ENCODE measurements at regions not wholly inside any gene's neighbourhood (a gene's known extent, or its start where the extent isn't known, plus 50 kb on each side); places are given as distances from the start of the nearest gene placed in this dataset.

DNA sequence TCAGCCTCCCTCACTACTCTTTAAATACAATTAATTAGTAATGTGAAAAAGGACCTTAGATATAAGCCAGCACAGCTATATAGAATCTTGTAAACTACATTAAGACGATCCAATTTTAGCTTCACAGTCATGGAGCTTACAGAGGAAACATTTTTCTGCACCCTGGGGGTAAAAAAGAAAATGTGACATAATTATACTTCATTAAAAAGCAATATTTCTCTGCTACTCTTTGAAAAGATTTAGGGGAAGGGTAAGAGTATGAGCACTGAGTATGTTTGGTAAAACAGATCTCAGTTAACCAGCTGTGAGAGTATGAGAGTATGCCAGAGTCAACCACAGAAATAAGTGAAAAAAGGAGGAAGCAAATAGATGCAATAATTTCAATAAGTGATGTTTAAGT lies 1415.9 kb downstream of the PLA2G4A start:
- ATAC-seq (no peak), DNase-seq (ENCODE audit: low spot score) (no peak)
- H2AFZ ChIP-seq = no peak overlapping the region
- TF ChIP-seq NANOG (IDR thresholded peaks at IDR 0.05; ENCODE audit: borderline replicate concordance) = no peak
- TF ChIP-seq EZH2phosphoT487 (IDR thresholded peaks at IDR 0.05; ENCODE audit: unreplicated experiment) = no peak
- TF ChIP-seq EZH2 (IDR thresholded peaks at IDR 0.05; ENCODE audit: low read depth, unreplicated experiment) = no peak
- TF ChIP-seq, protein P1, sequence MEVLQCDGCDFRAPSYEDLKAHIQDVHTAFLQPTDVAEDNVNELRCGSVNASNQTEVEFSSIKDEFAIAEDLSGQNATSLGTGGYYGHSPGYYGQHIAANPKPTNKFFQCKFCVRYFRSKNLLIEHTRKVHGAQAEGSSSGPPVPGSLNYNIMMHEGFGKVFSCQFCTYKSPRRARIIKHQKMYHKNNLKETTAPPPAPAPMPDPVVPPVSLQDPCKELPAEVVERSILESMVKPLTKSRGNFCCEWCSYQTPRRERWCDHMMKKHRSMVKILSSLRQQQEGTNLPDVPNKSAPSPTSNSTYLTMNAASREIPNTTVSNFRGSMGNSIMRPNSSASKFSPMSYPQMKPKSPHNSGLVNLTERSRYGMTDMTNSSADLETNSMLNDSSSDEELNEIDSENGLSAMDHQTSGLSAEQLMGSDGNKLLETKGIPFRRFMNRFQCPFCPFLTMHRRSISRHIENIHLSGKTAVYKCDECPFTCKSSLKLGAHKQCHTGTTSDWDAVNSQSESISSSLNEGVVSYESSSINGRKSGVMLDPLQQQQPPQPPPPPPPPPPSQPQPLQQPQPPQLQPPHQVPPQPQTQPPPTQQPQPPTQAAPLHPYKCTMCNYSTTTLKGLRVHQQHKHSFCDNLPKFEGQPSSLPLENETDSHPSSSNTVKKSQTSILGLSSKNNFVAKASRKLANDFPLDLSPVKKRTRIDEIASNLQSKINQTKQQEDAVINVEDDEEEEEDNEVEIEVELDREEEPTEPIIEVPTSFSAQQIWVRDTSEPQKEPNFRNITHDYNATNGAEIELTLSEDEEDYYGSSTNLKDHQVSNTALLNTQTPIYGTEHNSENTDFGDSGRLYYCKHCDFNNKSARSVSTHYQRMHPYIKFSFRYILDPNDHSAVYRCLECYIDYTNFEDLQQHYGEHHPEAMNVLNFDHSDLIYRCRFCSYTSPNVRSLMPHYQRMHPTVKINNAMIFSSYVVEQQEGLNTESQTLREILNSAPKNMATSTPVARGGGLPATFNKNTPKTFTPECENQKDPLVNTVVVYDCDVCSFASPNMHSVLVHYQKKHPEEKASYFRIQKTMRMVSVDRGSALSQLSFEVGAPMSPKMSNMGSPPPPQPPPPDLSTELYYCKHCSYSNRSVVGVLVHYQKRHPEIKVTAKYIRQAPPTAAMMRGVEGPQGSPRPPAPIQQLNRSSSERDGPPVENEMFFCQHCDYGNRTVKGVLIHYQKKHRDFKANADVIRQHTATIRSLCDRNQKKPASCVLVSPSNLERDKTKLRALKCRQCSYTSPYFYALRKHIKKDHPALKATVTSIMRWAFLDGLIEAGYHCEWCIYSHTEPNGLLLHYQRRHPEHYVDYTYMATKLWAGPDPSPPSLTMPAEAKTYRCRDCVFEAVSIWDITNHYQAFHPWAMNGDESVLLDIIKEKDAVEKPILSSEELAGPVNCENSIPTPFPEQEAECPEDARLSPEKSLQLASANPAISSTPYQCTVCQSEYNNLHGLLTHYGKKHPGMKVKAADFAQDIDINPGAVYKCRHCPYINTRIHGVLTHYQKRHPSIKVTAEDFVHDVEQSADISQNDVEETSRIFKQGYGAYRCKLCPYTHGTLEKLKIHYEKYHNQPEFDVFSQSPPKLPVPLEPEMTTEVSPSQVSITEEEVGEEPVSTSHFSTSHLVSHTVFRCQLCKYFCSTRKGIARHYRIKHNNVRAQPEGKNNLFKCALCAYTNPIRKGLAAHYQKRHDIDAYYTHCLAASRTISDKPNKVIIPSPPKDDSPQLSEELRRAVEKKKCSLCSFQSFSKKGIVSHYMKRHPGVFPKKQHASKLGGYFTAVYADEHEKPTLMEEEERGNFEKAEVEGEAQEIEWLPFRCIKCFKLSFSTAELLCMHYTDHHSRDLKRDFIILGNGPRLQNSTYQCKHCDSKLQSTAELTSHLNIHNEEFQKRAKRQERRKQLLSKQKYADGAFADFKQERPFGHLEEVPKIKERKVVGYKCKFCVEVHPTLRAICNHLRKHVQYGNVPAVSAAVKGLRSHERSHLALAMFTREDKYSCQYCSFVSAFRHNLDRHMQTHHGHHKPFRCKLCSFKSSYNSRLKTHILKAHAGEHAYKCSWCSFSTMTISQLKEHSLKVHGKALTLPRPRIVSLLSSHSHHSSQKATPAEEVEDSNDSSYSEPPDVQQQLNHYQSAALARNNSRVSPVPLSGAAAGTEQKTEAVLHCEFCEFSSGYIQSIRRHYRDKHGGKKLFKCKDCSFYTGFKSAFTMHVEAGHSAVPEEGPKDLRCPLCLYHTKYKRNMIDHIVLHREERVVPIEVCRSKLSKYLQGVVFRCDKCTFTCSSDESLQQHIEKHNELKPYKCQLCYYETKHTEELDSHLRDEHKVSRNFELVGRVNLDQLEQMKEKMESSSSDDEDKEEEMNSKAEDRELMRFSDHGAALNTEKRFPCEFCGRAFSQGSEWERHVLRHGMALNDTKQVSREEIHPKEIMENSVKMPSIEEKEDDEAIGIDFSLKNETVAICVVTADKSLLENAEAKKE (CRISPR knock-in tag; IDR thresholded peaks at IDR 0.05) = no peak
- no peak for TF ChIP-seq CREB1 (CRISPR knock-in tag; IDR thresholded peaks at IDR 0.05; ENCODE audit: low read depth)
- TF ChIP-seq, protein P2, sequence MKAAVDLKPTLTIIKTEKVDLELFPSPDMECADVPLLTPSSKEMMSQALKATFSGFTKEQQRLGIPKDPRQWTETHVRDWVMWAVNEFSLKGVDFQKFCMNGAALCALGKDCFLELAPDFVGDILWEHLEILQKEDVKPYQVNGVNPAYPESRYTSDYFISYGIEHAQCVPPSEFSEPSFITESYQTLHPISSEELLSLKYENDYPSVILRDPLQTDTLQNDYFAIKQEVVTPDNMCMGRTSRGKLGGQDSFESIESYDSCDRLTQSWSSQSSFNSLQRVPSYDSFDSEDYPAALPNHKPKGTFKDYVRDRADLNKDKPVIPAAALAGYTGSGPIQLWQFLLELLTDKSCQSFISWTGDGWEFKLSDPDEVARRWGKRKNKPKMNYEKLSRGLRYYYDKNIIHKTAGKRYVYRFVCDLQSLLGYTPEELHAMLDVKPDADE (IDR thresholded peaks at IDR 0.05) = no peak
- no peak for TF ChIP-seq JUNB (IDR thresholded peaks at IDR 0.05; ENCODE audit: unreplicated experiment)
- no peak for TF ChIP-seq ZNF331 (CRISPR knock-in tag; IDR thresholded peaks at IDR 0.05; ENCODE audit: low read depth)
- TF ChIP-seq ZNF114 (CRISPR knock-in tag; IDR thresholded peaks at IDR 0.05) = no peak
- no peak for TF ChIP-seq POLR2AphosphoS5 (IDR thresholded peaks at IDR 0.05; ENCODE audit: low read depth)
- TF ChIP-seq, protein P3, sequence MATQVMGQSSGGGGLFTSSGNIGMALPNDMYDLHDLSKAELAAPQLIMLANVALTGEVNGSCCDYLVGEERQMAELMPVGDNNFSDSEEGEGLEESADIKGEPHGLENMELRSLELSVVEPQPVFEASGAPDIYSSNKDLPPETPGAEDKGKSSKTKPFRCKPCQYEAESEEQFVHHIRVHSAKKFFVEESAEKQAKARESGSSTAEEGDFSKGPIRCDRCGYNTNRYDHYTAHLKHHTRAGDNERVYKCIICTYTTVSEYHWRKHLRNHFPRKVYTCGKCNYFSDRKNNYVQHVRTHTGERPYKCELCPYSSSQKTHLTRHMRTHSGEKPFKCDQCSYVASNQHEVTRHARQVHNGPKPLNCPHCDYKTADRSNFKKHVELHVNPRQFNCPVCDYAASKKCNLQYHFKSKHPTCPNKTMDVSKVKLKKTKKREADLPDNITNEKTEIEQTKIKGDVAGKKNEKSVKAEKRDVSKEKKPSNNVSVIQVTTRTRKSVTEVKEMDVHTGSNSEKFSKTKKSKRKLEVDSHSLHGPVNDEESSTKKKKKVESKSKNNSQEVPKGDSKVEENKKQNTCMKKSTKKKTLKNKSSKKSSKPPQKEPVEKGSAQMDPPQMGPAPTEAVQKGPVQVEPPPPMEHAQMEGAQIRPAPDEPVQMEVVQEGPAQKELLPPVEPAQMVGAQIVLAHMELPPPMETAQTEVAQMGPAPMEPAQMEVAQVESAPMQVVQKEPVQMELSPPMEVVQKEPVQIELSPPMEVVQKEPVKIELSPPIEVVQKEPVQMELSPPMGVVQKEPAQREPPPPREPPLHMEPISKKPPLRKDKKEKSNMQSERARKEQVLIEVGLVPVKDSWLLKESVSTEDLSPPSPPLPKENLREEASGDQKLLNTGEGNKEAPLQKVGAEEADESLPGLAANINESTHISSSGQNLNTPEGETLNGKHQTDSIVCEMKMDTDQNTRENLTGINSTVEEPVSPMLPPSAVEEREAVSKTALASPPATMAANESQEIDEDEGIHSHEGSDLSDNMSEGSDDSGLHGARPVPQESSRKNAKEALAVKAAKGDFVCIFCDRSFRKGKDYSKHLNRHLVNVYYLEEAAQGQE (IDR thresholded peaks at IDR 0.05; ENCODE audit: unreplicated experiment) = no peak
- Mint-ChIP-seq H3K27me3 (ENCODE audit: insufficient read depth, low read depth, poor library complexity) (no peaks in the 10 kb centered on the region), H3K4me1 (no peaks in the 10 kb centered on the region), H3K36me3 (ENCODE audit: low read depth) (no peaks in the 10 kb centered on the region), H3K27ac (no peak overlapping the region), H3K9me3 (no peaks in the 10 kb centered on the region), H3K4me3 (no peak overlapping the region)
- H3K36me3 ChIP-seq (ENCODE audit: insufficient read depth) = no peaks in the 10 kb centered on the region
- no peak overlapping the region for H3K4me3 ChIP-seq
- no peak overlapping the region for H3K27ac ChIP-seq (ENCODE audit: low read depth)
- H3K79me2 ChIP-seq (replicated peaks; ENCODE audit: insufficient read depth) = no peaks in the 10 kb centered on the region
- H3K9me2 ChIP-seq (ENCODE audit: insufficient read depth) = no peaks in the 10 kb centered on the region
- no peaks in the 10 kb centered on the region for H4K20me1 ChIP-seq (replicated peaks; ENCODE audit: insufficient read depth)
- H3K4me2 ChIP-seq = no peak overlapping the region
- H3K27me3 ChIP-seq (ENCODE audit: insufficient read depth) = no peaks in the 10 kb centered on the region
- H3F3A ChIP-seq (replicated peaks; ENCODE audit: low read depth) = no peaks in the 10 kb centered on the region
- H3K4me1 ChIP-seq (ENCODE audit: insufficient read depth) = no peaks in the 10 kb centered on the region

Measured in GM23338 (cell line).